NCI-H510A treated with DMSO at 0.1 percent for 48 hours (cell line): ENCODE measurements at regions not wholly inside any gene's neighbourhood (a gene's known extent, or its start where the extent isn't known, plus 50 kb on each side); places are given as distances from the start of the nearest gene placed in this dataset.

ENCODE experiments used
- DNase-seq: peaks from one replicate; lab custom pipeline; 2025; lab: John Stamatoyannopoulos, UW

DNA sequence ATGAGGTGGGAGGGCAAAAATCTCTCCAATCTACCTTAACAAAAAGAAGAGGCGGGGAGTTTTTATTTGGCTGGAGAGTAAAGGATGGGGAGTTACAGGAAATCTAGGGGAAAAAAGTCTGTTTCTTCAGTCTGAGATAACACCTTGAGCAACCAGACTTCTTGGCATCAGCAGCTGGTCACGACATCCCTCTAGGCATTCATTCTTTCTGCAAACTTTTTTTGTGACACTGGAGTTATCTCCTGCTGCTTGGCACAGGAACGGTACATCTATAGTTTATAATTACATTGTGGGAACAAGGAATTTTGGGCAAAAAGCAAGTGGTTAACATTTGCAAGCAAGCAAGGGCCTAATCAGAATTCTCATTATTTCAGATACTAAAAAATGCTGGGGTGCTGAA lies 50.6 kb upstream of the IFNGR1 start:
- DNase-seq = no peak

DNA sequence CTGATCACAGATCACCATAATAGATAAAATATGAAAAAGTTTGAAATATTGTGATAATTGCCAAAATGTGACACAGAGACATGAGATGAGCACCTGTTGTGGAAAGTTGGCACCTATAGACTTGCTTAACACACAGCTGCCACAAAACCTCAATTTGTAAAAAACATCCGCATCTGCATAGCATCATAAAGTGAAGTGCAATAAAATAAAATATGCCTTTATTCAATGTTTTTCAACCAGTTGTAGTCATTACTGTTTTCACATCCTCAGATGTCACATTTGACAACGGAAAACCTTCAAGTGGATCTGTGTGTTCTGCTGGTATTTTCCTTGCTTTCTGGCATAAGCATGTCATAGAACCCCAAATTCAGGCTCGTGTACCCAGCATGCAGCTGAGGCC lies 50.2 kb upstream of the IFNGR1 start:
- no peak for DNase-seq
